Mesenchymal stem cell (in vitro differentiated cells and primary cell): ENCODE measurements at regions not wholly inside any gene's neighbourhood (a gene's known extent, or its start where the extent isn't known, plus 50 kb on each side); places are given as distances from the start of the nearest gene placed in this dataset.

Experiments
- DNase-seq: peaks from one replicate; pipeline ENCODE4 v3.0.0-alpha.2; 2013
- H2AFZ ChIP-seq: one replicate; pipeline ENCODE4 v1.6.1; 2013; ENCODE audit warnings: low read depth, mild to moderate bottlenecking, control low read depth, inconsistent platforms, low read length, moderate library complexity
- H2AK5ac ChIP-seq: 2 replicates; pipeline ENCODE4 v1.6.1; 2013; ENCODE audit warnings: low read length, moderate library complexity, mild to moderate bottlenecking, inconsistent platforms; ENCODE audit not compliant: severe bottlenecking
- H2BK120ac ChIP-seq: one replicate; pipeline ENCODE4 v1.6.1; 2013; ENCODE audit warnings: low read depth, mild to moderate bottlenecking, inconsistent platforms, low read length, moderate library complexity
- H2BK12ac ChIP-seq, 2 experiments: one replicate each; pipeline ENCODE4 v1.6.1; 2013; ENCODE audit warnings: inconsistent platforms in 2 of 2, low read length in 2 of 2, mild to moderate bottlenecking in 2 of 2, moderate library complexity in 2 of 2, control low read depth in 1 of 2
- H2BK15ac ChIP-seq: one replicate; pipeline ENCODE4 v1.6.1; 2013; ENCODE audit warnings: mild to moderate bottlenecking, low read depth, inconsistent platforms; ENCODE audit not compliant: poor library complexity, severe bottlenecking
- H2BK5ac ChIP-seq: 2 replicates; pipeline ENCODE4 v1.6.1; 2013; ENCODE audit warnings: low read depth, mild to moderate bottlenecking, low read length, control low read depth, inconsistent platforms; ENCODE audit not compliant: poor library complexity, severe bottlenecking
- H3K14ac ChIP-seq, 2 experiments: one replicate each; pipeline ENCODE4 v1.6.1; 2013; ENCODE audit warnings: inconsistent platforms in 2 of 2, low read length in 2 of 2, control low read depth in 1 of 2, mild to moderate bottlenecking in 1 of 2, moderate library complexity in 1 of 2
- H3K18ac ChIP-seq, 2 experiments: one replicate each; pipeline ENCODE4 v1.6.1; 2013; ENCODE audit warnings: inconsistent platforms in 2 of 2, low read length in 2 of 2, control low read depth in 1 of 2, low read depth in 1 of 2, mild to moderate bottlenecking in 1 of 2
- H3K23ac ChIP-seq, 2 experiments: one replicate each; pipeline ENCODE4 v1.6.1; 2013; ENCODE audit warnings: inconsistent platforms in 2 of 2, low read length in 2 of 2, mild to moderate bottlenecking in 2 of 2, moderate library complexity in 2 of 2, control low read depth in 1 of 2
- H3K27ac ChIP-seq: 2 replicates; pipeline ENCODE4 v1.5.1; 2013; ENCODE audit warnings: mild to moderate bottlenecking, moderate library complexity, low read length, control low read depth, inconsistent platforms; ENCODE audit not compliant: poor library complexity, severe bottlenecking
- H3K27me3 ChIP-seq, 2 experiments: 2 replicates each; pipeline versions ENCODE4 v1.6.1 to v1.7.0; 2013; ENCODE audit warnings: low read length in 2 of 2, mild to moderate bottlenecking in 2 of 2, moderate library complexity in 2 of 2, control low read depth in 1 of 2, inconsistent platforms in 1 of 2; ENCODE audit not compliant: control insufficient read depth in 1 of 2, insufficient read depth in 1 of 2
- H3K36me3 ChIP-seq, 2 experiments: 2 replicates each; pipeline versions ENCODE4 v1.6.1 to v1.7.0; 2013; ENCODE audit warnings: low read length in 2 of 2, control low read depth in 1 of 2, inconsistent platforms in 1 of 2, low read depth in 1 of 2, mild to moderate bottlenecking in 1 of 2; ENCODE audit not compliant: insufficient read depth in 2 of 2, control insufficient read depth in 1 of 2
- H3K4ac ChIP-seq, 2 experiments: one replicate each; pipeline ENCODE4 v1.6.1; 2013; ENCODE audit warnings: inconsistent platforms in 2 of 2, low read length in 2 of 2, mild to moderate bottlenecking in 2 of 2, moderate library complexity in 2 of 2, control low read depth in 1 of 2, low read depth in 1 of 2
- H3K4me1 ChIP-seq: 2 replicates; pipeline ENCODE4 v1.6.1; 2013; ENCODE audit warnings: low read depth, low read length, control low read depth; ENCODE audit not compliant: control insufficient read depth, insufficient read depth
- H3K4me2 ChIP-seq: 2 replicates; pipeline ENCODE4 v1.6.1; 2013; ENCODE audit warnings: low read length, mild to moderate bottlenecking, inconsistent platforms; ENCODE audit not compliant: poor library complexity, severe bottlenecking
- H3K4me3 ChIP-seq, 2 experiments: 2 replicates each; pipeline versions ENCODE4 v1.5.1 to v1.7.0; 2013; ENCODE audit warnings: low read length in 2 of 2, mild to moderate bottlenecking in 2 of 2, control low read depth in 1 of 2, low read depth in 1 of 2; ENCODE audit not compliant: insufficient read depth in 1 of 2
- H3K79me1 ChIP-seq: replicated peaks from 2 replicates; pipeline ENCODE4 v1.6.1; 2013; ENCODE audit warnings: mild to moderate bottlenecking, control low read depth, low read length, inconsistent platforms; ENCODE audit not compliant: poor library complexity, severe bottlenecking
- H3K9ac ChIP-seq: 2 replicates; pipeline ENCODE4 v1.7.0; 2013; ENCODE audit warnings: mild to moderate bottlenecking, low read length, moderate library complexity
- H3K9me3 ChIP-seq: 2 replicates; pipeline ENCODE4 v1.7.0; 2013; ENCODE audit warnings: mild to moderate bottlenecking, low read length; ENCODE audit not compliant: control insufficient read depth
- H4K8ac ChIP-seq: one replicate; pipeline ENCODE4 v1.6.1; 2013; ENCODE audit warnings: inconsistent platforms, mild to moderate bottlenecking, low read length, moderate library complexity
- H4K91ac ChIP-seq: one replicate; pipeline ENCODE4 v1.6.1; 2013; ENCODE audit warnings: mild to moderate bottlenecking, low read length, inconsistent platforms
- WGBS: methylation state at CpG from one replicate; pipeline ENCODE4 v1.1.7; 2013; ENCODE audit warnings: mixed read lengths; 5-methylcytosine and 5-hydroxymethylcytosine counted together

DNA sequence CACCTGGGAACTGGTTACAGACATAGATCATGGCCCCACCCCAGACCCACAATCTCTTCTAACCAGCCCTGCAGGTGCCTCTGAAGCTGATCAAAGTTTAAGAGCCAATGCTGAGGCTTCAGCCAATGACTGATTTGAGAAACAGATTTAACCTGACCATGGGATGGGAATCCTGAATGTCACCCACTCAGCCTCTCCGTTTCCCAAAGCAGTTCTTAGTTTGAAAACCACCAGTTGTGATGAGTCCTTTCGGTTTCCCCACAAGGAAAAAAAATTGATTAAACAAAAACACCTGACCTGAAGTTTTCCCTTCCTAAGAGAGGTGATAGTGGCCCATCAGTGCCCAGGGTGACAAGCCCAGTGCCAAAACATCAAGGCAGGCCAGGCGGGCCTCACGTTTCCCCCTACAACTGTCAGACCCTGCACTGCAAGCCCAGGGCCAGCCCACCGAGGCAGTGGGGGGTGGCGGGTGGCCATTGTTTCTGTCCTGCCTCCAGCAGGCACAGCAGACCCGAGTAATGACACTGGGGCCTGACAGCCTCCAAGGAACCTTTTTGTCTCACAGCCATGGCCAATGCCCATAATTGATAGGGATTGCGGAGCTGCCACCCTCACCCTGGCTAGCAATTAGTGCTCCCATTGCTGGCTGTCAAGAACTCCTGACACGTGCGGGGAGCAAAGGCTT is 75.4 kb upstream of the ZMIZ1 start:
- H3K4me1 ChIP-seq, result peaks cover 5% of the 10 kb centered on the region
- 85% methylated on average over 10 of the region's 10 CpGs for WGBS
- H4K91ac ChIP-seq, result no peak overlapping the region
- H3K4ac ChIP-seq, result no peak overlapping the region
- H3K36me3 ChIP-seq, result no peaks in the 10 kb centered on the region
- H3K27ac ChIP-seq, result no peak overlapping the region
- no peak overlapping the region for H3K18ac ChIP-seq
- no peak overlapping the region for H3K4me2 ChIP-seq
- H2AFZ ChIP-seq, result no peak overlapping the region
- peak overlapping the region in 1 of 2 experiments; percentile 18 for H2BK12ac ChIP-seq
- H2AK5ac ChIP-seq, result no peak overlapping the region
- no peak overlapping the region for H4K8ac ChIP-seq
- no peak overlapping the region for H2BK5ac ChIP-seq
- H2BK15ac ChIP-seq, result no peak overlapping the region
- no peak overlapping the region for H2BK120ac ChIP-seq
- no peak overlapping the region for H3K9ac ChIP-seq
- H3K23ac ChIP-seq, result no peak overlapping the region
- no peak for DNase-seq
- no peaks in the 10 kb centered on the region for H3K9me3 ChIP-seq
- no peak overlapping the region for H3K14ac ChIP-seq
- H3K79me1 ChIP-seq, result no peaks in the 10 kb centered on the region
- no peak overlapping the region for H3K4me3 ChIP-seq
- H3K27me3 ChIP-seq, result peaks cover 0 to 16% of the 10 kb centered on the region in 2 experiments

DNA sequence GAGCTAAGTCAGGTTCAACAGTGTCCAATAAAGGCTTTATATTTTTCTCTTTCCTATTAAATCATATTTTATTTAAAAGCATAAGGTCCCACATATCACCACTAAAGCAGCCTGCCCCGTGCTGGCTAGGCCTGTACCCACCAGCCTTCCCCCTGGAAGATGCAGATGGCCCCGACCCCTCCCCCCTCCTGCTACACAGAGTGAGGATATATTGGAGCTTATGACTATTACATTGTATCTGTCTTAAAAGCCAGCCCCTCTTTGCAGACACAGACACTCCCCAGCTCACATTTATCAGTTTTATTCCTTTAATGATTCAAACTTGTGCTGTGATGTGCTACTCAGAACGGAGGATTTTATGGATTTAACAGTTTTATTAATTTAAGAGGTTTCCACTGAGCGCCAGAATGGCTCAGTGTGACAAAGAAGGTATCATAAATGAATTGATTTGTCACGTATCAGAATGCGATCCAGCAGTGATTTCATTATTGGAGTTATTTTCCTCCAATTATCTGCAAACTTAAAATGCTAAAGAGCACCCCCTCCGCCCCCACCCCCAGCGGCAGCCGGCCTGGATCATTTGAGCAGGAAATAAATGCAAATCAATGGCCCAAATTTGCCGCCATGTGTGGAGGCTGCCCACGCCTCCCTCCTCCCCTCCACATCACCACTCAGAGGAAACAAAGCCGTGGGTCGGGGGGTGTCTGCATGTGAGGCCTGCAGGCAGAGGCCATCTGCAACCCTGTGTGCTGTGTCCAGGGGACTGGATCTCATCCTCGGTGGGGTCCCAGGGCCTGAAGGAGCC is 72.6 kb upstream of the ZMIZ1 start:
- Histone ChIP-seq H2BK15ac (no peak overlapping the region), H3K9me3 (no peaks in the 10 kb centered on the region), H2BK120ac (no peak overlapping the region), H4K8ac (no peak overlapping the region), H2AFZ (no peak overlapping the region), H2BK5ac (no peak overlapping the region), H3K9ac (no peak overlapping the region), H3K23ac (no peak overlapping the region), H3K14ac (peak overlapping the region in 1 of 2 experiments; percentile 56), H3K36me3 (no peaks in the 10 kb centered on the region), H3K27me3 (peaks cover 10 to 19% of the 10 kb centered on the region in 2 experiments), H3K18ac (no peak overlapping the region), H3K79me1 (no peaks in the 10 kb centered on the region), H3K4me2 (no peak overlapping the region), H3K27ac (no peak overlapping the region), H3K4ac (no peak overlapping the region), H2BK12ac (no peak overlapping the region), H4K91ac (no peak overlapping the region), H3K4me1 (peaks cover 9% of the 10 kb centered on the region), H3K4me3 (no peak overlapping the region), H2AK5ac (no peak overlapping the region)
- no peak for DNase-seq
- 96% methylated on average over 13 of the region's 14 CpGs for WGBS

DNA sequence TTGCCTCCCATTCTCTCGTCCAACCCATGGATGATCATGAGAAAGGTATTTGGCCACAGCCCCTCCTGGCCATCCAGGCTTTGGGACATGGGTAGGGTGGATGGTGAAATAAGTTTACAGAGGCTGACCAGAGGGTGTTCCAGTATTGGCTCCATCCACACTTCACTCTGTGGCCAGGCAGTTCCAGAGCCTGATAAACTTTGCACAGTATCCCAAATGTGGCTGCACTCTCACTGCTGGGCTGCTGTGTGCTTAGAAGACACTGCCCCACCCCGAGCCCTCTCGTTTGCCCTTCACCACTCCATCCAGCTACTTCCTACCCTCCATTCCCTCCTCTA is 72.0 kb upstream of the ZMIZ1 start:
- Histone ChIP-seq H2BK15ac (no peak overlapping the region), H3K27ac (no peak overlapping the region), H3K4me3 (no peak overlapping the region), H2BK120ac (no peak overlapping the region), H3K18ac (peak overlapping the region in 1 of 2 experiments; percentile 38), H3K27me3 (peaks cover 14 to 19% of the 10 kb centered on the region in 2 experiments), H3K9me3 (no peaks in the 10 kb centered on the region), H3K4me1 (peaks cover 10% of the 10 kb centered on the region), H3K4ac (no peak overlapping the region), H3K23ac (no peak overlapping the region), H2AFZ (no peak overlapping the region), H2AK5ac (no peak overlapping the region), H4K8ac (no peak overlapping the region), H3K4me2 (no peak overlapping the region), H3K14ac (peak overlapping the region in 1 of 2 experiments; percentile 56), H2BK12ac (no peak overlapping the region), H4K91ac (no peak overlapping the region), H3K79me1 (no peaks in the 10 kb centered on the region), H3K36me3 (no peaks in the 10 kb centered on the region), H3K9ac (no peak overlapping the region), H2BK5ac (no peak overlapping the region)
- DNase-seq, result no peak
- WGBS, result 91% methylated on average over 3 of the region's 3 CpGs
